ENCODE measurements at regions not wholly inside any gene's neighbourhood (a gene's known extent, or its start where the extent isn't known, plus 50 kb on each side); places are given as distances from the start of the nearest gene placed in this dataset.
"Not testable (repeated sequence)": the region's sequence is repeated elsewhere in the genome, so short reads cannot be mapped to it uniquely, and the experiment has no call there.

- Histone ChIP-seq H3K27ac (no peak overlapping the region), H3K4me3 (no peak overlapping the region), H3K4me1 (no peaks in the 10 kb centered on the region), H3K36me3 (no peaks in the 10 kb centered on the region), H3K9me3 (no peaks in the 10 kb centered on the region), H3K27me3 (no peaks in the 10 kb centered on the region)
- no peak for TF ChIP-seq CTCF (IDR thresholded peaks at IDR 0.05)
- no peak for DNase-seq
- intact Hi-C loops (cut with DNase I; ENCODE audit: low total_unique reads) = no loop called here
These were observed 431.1 kb upstream of the ALCAM start for GRCh38 chr3:104935613-104936012.

GRCh38 chr3:104939196-104939595, 427.5 kb upstream of the ALCAM start:
- no peak overlapping the region for H3K27ac ChIP-seq
- DNase-seq = no peak

GRCh38 chr3:104941785-104942184, 424.9 kb upstream of the ALCAM start:
- no peaks in the 10 kb centered on the region for H3K27me3 ChIP-seq
- no peak overlapping the region for H3K27ac ChIP-seq
- no peaks in the 10 kb centered on the region for H3K4me1 ChIP-seq
- no peaks in the 10 kb centered on the region for H3K9me3 ChIP-seq
- H3K36me3 ChIP-seq = no peaks in the 10 kb centered on the region
- TF ChIP-seq POLR2A (IDR thresholded peaks at IDR 0.05) = no peak
- TF ChIP-seq CTCF (IDR thresholded peaks at IDR 0.05) = no peak
- intact Hi-C loops (cut with DNase I; ENCODE audit: low total_unique reads) = no loop called here
- DNase-seq = no peak
- H3K4me3 ChIP-seq = no peak overlapping the region

More at GRCh38 chr3:104939196-104939595, 427.5 kb upstream of the ALCAM start:
- no peaks in the 10 kb centered on the region for H3K27me3 ChIP-seq
- H3K9me3 ChIP-seq = no peaks in the 10 kb centered on the region
- no peaks in the 10 kb centered on the region for H3K4me1 ChIP-seq
- no peaks in the 10 kb centered on the region for H3K36me3 ChIP-seq
- H3K4me3 ChIP-seq = no peak overlapping the region
- no peak for TF ChIP-seq CTCF (IDR thresholded peaks at IDR 0.05)
- intact Hi-C loops (cut with DNase I; ENCODE audit: low total_unique reads) = no loop called here

- TF ChIP-seq POLR2A (IDR thresholded peaks at IDR 0.05) (no peak), CTCF (IDR thresholded peaks at IDR 0.05) (no peak)
- no peak overlapping the region for H3K27ac ChIP-seq
These were observed 422.7 kb upstream of the ALCAM start for GRCh38 chr3:104943974-104944373.

GRCh38 chr3:104947943-104948342, 418.8 kb upstream of the ALCAM start:
- no peaks in the 10 kb centered on the region for H3K36me3 ChIP-seq
- intact Hi-C loops (cut with DNase I; ENCODE audit: low total_unique reads) = no loop called here

More at GRCh38 chr3:104943974-104944373, 422.7 kb upstream of the ALCAM start:
- DNase-seq = no peak
- H3K4me1 ChIP-seq = no peaks in the 10 kb centered on the region
- no peaks in the 10 kb centered on the region for H3K9me3 ChIP-seq
- H3K4me3 ChIP-seq = no peak overlapping the region
- H3K27me3 ChIP-seq = no peaks in the 10 kb centered on the region
- H3K36me3 ChIP-seq = no peaks in the 10 kb centered on the region
- intact Hi-C loops (cut with DNase I; ENCODE audit: low total_unique reads) = no loop called here

GRCh38 chr3:104949810-104950209, 416.9 kb upstream of the ALCAM start:
- intact Hi-C loops (cut with DNase I; ENCODE audit: low total_unique reads); H3K9me3 ChIP-seq; H3K27me3 ChIP-seq; DNase-seq; H3K4me1 ChIP-seq; H3K4me3 ChIP-seq; H3K36me3 ChIP-seq; H3K27ac ChIP-seq: not testable (repeated sequence)

More at GRCh38 chr3:104947943-104948342, 418.8 kb upstream of the ALCAM start:
- Histone ChIP-seq H3K4me3 (no peak overlapping the region), H3K27ac (no peak overlapping the region), H3K27me3 (no peaks in the 10 kb centered on the region), H3K4me1 (no peaks in the 10 kb centered on the region), H3K9me3 (no peaks in the 10 kb centered on the region)
- DNase-seq = no peak
- TF ChIP-seq CTCF (IDR thresholded peaks at IDR 0.05) (no peak), POLR2A (IDR thresholded peaks at IDR 0.05) (no peak)
